ENCODE measurements at regions not wholly inside any gene's neighbourhood (a gene's known extent, or its start where the extent isn't known, plus 50 kb on each side); places are given as distances from the start of the nearest gene placed in this dataset.

DNA sequence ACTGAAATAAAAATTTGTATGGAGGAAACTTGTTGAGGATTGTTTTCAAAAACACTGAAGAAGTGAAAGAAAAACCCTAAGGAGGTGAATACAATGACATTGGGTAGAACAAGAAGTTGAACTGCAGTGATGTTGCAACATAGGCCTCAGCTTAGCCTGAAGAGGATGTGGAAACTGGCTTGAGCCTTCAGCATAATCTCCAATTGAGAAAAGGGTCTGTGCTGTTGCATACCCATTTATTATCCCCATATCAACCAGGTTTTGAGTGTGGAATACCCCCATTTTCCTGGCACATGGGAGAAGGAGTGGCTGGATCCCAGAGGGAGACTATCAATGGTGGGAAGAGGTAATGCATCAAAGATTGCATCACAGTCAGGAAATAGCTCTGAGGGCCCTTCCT is 695.0 kb upstream of the HS3ST1 start:
- intact Hi-C loops (cut with DNase I; ENCODE audit: low total_unique reads): no loop called here
- H3K36me3 ChIP-seq: no peaks in the 10 kb centered on the region
- no peak overlapping the region for H3K27ac ChIP-seq
- no peak overlapping the region for H3K4me3 ChIP-seq
- H3K9me3 ChIP-seq: no peaks in the 10 kb centered on the region
- H3K4me1 ChIP-seq: no peaks in the 10 kb centered on the region
- H3K27me3 ChIP-seq: no peaks in the 10 kb centered on the region
- no peak for DNase-seq
- TF ChIP-seq POLR2A (IDR thresholded peaks at IDR 0.05): no peak
- TF ChIP-seq, protein P1, sequence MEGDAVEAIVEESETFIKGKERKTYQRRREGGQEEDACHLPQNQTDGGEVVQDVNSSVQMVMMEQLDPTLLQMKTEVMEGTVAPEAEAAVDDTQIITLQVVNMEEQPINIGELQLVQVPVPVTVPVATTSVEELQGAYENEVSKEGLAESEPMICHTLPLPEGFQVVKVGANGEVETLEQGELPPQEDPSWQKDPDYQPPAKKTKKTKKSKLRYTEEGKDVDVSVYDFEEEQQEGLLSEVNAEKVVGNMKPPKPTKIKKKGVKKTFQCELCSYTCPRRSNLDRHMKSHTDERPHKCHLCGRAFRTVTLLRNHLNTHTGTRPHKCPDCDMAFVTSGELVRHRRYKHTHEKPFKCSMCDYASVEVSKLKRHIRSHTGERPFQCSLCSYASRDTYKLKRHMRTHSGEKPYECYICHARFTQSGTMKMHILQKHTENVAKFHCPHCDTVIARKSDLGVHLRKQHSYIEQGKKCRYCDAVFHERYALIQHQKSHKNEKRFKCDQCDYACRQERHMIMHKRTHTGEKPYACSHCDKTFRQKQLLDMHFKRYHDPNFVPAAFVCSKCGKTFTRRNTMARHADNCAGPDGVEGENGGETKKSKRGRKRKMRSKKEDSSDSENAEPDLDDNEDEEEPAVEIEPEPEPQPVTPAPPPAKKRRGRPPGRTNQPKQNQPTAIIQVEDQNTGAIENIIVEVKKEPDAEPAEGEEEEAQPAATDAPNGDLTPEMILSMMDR (IDR thresholded peaks at IDR 0.05): no peak

DNA sequence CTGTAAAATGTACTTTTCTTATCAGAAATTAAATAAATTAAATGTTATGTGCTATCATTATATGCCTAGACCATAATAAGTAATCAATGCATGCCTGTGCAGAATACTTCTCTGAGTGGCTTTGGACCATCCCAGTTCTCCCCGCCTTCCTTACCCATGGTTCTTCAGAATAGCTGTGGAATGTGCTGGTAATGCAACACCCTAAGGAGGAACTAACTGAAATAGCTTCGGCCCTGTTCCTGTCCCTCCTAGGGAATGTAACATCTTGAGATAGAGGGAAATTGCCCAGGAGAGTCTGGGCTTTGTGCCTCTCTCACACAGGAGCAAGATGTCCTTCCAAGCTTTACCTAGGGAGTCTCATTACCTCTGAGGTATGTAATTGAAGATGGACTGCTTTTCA is 693.6 kb upstream of the HS3ST1 start:
- DNase-seq: no peak
- Histone ChIP-seq H3K36me3 (no peaks in the 10 kb centered on the region), H3K27me3 (no peaks in the 10 kb centered on the region), H3K27ac (no peak overlapping the region), H3K4me1 (no peaks in the 10 kb centered on the region), H3K4me3 (no peak overlapping the region), H3K9me3 (no peaks in the 10 kb centered on the region)
- TF ChIP-seq, protein P1 (IDR thresholded peaks at IDR 0.05): no peak
- TF ChIP-seq POLR2A (IDR thresholded peaks at IDR 0.05): no peak
- intact Hi-C loops (cut with DNase I; ENCODE audit: low total_unique reads): no loop called here

DNA sequence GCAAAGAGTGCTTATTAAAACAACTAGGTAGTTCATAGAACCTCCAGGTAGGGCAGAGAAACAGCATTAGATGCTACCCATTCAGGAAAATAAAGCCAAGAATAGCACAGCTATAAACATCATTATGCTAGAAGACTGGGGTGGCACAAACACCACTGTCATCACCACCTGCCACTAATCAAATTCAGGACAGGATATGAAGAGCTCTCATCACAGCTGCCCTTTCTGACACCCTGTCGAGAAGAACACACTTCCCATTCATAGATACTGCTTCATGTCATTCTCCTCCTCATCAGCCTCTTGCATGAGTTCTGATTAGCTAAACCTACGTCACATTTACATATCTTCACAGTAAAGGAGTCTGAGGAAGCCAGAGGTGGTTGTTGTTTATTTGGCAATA is 692.3 kb upstream of the HS3ST1 start:
- Histone ChIP-seq H3K4me3 (no peak overlapping the region), H3K27me3 (no peaks in the 10 kb centered on the region), H3K27ac (no peak overlapping the region), H3K9me3 (no peaks in the 10 kb centered on the region), H3K36me3 (no peaks in the 10 kb centered on the region), H3K4me1 (no peaks in the 10 kb centered on the region)
- intact Hi-C loops (cut with DNase I; ENCODE audit: low total_unique reads): no loop called here
- TF ChIP-seq, protein P1 (IDR thresholded peaks at IDR 0.05): no peak
- no peak for TF ChIP-seq POLR2A (IDR thresholded peaks at IDR 0.05)
- no peak for DNase-seq

DNA sequence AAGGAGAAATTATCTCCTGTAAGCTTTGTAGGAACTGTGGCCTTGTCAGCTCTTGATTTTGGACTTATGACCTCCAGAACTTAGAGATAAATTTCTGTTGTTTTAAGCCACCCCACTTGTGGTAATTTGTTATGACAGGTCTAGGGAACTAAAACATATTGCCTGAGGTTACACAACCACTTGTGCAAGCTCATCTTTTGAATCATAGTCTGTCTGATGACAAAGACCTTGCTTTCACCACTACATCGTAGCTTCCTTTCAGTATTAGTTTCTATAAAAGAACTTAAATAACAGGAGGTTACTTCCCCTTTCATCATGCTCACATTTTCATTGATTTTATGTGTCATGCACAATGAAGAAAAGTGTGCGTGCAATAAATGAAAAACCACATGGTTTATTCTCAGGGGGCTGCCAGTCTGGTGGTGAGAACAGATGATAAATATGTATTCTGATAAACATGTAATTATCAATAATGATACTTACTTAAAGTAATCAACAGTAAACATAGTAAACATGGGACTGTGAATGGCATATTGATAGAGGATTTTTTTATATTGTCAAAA is 690.0 kb upstream of the HS3ST1 start:
- intact Hi-C loops (cut with DNase I; ENCODE audit: low total_unique reads): no loop called here
- H3K36me3 ChIP-seq: no peaks in the 10 kb centered on the region
- no peak overlapping the region for H3K27ac ChIP-seq
- H3K9me3 ChIP-seq: no peaks in the 10 kb centered on the region
- DNase-seq: no peak
- no peaks in the 10 kb centered on the region for H3K4me1 ChIP-seq
- H3K27me3 ChIP-seq: no peaks in the 10 kb centered on the region
- TF ChIP-seq POLR2A (IDR thresholded peaks at IDR 0.05): no peak
- TF ChIP-seq, protein P1 (IDR thresholded peaks at IDR 0.05): no peak
- no peak overlapping the region for H3K4me3 ChIP-seq

DNA sequence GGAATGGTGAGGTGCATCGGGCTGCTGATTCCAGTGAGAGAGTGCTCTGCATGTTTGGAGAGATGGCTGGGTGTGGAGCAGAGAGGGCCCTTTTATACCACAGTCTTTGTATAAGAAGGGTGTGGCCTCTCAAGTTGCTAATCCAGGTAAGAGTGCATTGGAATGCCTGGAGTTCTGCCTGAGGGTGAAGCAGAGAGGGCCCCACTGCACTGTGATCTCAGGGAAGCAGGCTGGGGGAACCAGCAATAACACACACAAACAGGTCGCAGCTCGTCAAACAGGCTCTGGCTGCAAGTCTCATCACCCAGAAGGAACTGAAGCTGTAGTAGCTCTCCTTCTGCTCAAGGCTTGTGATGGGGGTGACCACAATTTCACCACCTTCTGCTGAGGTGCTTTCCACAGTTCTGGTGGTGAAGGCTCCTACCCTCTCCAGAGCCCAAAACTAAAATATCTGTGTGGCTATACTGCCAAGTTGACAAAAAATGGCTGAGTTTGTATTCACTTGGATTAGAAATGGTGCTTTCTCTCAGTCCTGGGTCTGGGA is 687.4 kb upstream of the HS3ST1 start:
- no peak overlapping the region for H3K27ac ChIP-seq
- no peak overlapping the region for H3K4me3 ChIP-seq
- H3K36me3 ChIP-seq: no peaks in the 10 kb centered on the region
- H3K4me1 ChIP-seq: no peaks in the 10 kb centered on the region
- DNase-seq: no peak
- H3K27me3 ChIP-seq: no peaks in the 10 kb centered on the region
- no peaks in the 10 kb centered on the region for H3K9me3 ChIP-seq
- intact Hi-C loops (cut with DNase I; ENCODE audit: low total_unique reads): no loop called here
- no peak for TF ChIP-seq POLR2A (IDR thresholded peaks at IDR 0.05)
- TF ChIP-seq, protein P1 (IDR thresholded peaks at IDR 0.05): no peak
